ENCODE measurements at regions not wholly inside any gene's neighbourhood (a gene's known extent, or its start where the extent isn't known, plus 50 kb on each side); places are given as distances from the start of the nearest gene placed in this dataset.
A peak's percentile ranks its signal among the peaks of the same experiment; 100 is the strongest.

DNA sequence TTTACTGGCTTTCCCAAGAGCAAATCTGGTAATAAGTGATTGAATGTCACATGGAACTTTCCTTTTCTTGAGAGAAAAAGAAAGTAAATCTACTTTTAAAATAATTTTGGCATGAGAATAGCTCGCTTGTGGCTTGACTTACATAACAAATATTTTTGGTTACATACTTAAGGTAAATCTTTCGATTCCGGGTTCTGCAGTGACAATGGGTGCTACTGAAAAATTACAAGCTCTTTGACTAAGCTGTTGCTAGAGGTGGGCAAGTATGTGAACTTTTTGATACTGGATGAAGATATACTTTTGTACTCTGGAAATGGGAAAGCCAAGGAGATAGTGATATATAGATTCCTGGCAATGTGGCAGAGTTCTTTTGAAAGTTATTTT, 51.9 kb upstream of the OTOL1 start:
- no peak for DNase-seq
- intact Hi-C loops (cut with DNase I) = no loop called here

DNA sequence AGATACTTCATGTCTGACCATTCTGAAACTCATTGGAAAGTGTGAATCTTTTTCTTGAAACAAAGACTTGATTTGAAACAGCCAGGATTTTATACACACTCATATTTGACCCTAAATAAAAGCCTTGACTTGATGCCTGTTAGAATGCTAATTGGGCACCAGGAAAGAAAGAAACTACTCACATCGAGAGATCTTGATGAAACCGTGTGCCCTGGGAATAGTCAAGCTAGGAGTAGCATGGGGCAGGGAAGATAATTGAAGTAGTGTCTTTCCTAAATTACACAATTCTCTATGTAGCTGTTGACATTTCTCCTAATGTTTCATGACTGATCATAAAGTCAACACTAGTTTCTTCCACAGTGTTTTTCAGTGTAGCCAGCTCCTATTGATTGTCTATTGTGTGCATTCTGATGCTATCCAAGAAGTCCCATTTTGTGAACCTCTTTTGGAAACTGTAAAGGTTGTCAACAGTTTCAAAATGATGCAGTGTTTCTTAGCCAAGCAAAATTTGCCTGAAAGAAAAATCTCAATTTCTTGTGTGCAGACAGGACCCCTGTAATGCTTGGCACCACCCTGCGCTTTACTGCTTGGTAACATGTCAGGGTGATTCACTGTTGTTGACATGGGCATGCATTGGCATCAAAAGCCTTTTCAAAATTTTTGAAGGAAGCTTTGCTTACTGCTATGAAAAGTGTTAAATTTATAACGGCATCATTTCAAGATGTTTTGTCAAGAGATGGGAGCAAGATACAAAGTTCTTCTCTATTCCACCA, 52.5 kb upstream of the OTOL1 start:
- intact Hi-C loops (cut with DNase I) = no loop called here
- DNase-seq = no peak

DNA sequence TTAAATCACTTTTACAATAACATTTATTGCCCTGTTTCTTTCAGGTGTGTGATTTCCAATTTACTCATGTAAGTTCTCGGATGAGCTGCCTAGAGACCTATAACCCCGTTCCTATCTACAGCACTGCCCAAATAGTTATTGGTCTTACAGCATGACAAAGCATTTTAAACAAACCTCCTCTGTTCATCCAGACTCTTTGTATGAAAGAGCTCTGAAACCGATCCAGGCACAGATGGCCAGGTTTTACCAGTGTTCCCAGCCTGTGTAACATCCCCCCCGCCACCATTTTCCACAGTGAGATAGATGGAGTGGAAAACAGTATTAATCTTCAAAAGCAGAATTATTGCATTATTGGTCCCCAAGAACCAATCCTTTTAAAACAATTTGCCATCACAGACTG, 59.0 kb upstream of the SPTSSB start:
- intact Hi-C loops (cut with DNase I) = no loop called here
- peak in 3 of 42 donors; percentile 16 to 20 (median 16) for DNase-seq

DNA sequence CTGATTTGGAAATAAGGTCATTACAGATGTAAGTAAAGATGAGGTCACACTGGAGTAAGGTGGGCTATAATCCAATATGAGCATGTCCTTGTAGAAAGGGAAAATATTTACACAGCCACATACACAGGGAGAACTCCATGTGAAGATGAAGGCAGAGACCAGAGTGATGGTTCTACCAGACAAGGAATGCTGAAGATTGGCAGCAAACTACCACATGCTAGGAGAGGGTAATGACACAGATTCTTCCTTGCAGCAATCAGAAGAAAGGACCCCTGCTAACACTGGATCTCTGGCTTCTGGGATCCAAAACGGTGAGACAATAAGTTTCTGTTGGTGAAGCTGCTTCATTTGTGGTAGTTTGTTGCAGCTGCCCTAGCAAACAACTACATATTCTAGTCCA, 56.0 kb upstream of the SPTSSB start:
- DNase-seq = no peak
- intact Hi-C loops (cut with DNase I) = loop anchor here (10.0 kb wide), 1 partner anchor 723 kb away; no protein-coding TSS in a partner anchor

DNA sequence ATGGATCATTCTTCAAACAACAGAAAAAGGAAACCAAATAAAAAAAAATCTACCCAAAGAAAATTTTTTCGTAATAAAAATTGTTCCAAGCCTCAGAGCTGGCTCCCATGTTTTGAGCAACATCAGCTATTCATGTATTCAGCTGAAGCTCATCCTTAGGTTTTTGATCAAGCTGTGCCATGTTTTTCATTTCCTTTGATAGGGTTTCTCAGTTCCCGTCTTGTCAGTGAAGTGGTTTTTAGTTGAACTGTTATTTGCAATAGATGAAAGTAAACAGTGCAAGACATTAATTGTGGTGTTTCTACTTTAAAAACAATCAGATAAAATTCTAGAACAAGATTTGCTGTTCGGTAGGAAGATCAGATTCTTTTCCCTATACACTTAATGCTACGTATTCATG, 55.4 kb upstream of the SPTSSB start:
- intact Hi-C loops (cut with DNase I) = loop anchor here (10.0 kb wide), 1 partner anchor 722 kb away; no protein-coding TSS in a partner anchor

DNA sequence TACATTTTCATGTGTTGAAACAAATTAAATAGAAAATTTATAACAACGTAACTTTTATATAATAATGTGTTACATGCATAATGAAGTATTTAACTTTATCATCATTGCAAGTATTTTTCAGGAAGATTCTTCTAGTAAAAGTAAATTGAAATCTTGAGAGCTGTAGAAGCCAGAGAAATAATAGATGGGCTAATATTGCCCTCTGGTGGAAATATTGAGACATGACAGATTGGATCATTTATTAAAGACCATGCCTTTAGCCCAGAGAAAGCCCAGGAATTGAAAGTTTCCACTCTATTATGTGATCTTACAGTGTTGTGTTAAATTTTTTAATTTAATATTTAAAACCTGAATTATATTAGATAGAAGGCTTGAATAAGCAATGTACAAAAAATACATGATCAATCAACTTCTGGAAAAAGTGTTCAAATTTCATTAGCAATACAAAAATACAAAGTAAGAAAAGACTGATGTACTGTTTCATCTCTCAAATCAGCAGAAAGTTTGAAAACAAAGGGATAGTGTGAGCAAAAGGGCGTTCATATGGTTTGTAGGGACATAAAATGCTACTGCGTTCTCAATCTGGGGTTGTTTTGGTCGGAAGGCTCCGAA, 52.7 kb upstream of the SPTSSB start:
- intact Hi-C loops (cut with DNase I) = loop anchor here (5.0 to 10.0 kb wide), 2 partner anchors 152 to 719 kb away; no protein-coding TSS in a partner anchor
- peak in 1 of 42 donors; percentile 35 for DNase-seq

More for the DNA sequence above, 55.4 kb upstream of the SPTSSB start:
- DNase-seq = no peak

DNA sequence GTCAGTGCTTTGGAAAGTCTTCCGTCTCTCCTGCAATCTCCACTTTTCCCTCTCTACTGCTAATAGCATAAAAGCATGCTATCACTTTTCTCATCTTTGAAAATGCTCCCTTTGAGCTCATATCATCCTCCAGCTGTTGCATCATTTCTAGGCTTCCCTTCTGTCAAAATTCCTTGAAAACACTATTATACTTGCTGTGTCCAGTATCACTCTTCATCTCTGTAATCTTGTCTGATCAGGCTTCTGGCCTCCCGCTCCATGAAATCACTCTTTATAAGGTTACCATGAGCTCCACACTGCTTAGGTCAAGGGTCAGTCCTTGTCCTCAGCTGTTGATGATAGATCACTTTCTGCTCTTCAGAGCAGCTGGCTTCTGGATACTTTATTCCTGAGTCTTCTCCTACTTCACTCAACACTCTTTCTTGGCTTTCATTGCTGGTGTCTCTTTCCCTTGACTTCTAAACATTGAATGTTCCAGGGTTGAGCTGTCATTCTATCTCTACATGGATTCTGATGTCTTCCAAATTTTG, 50.9 kb upstream of the SPTSSB start:
- no peak for DNase-seq
- intact Hi-C loops (cut with DNase I) = loop anchor here (5.0 to 10.0 kb wide), 2 partner anchors 150 to 717 kb away; no protein-coding TSS in a partner anchor

All from head of caudate nucleus (tissue), 42 donors.